ENCODE measurements at regions not wholly inside any gene's neighbourhood (a gene's known extent, or its start where the extent isn't known, plus 50 kb on each side); places are given as distances from the start of the nearest gene placed in this dataset.
"Not testable (repeated sequence)": the region's sequence is repeated elsewhere in the genome, so short reads cannot be mapped to it uniquely, and the experiment has no call there.

DNA sequence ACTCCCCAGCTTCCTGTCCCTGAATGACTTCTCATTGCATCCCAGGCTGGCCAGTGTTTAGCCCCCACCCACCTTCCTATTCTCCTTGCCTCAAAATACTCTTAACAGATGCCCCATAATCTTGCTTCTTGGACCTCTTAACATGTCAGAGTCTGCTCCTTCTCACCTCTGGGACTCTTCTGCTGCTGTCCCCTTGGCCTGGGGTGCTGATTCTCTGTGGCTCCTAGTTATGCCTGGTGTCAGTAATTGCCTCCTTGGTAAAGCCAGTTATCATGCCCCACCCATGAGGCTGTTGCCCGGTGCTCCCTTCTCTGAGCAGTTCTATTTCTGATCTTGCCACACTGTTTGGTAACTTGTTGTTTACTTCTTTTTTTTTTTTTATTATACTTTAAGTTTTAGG lies 256.8 kb downstream of the STIM2 start:
- TF ChIP-seq POLR2AphosphoS5 (IDR thresholded peaks at IDR 0.05): no peak
- TF ChIP-seq POLR2A (IDR thresholded peaks at IDR 0.05): no peak
- TF ChIP-seq CTCF (IDR thresholded peaks at IDR 0.05): no peak
- no peaks in the 10 kb centered on the region for H3K4me1 ChIP-seq
- H3K4me3 ChIP-seq: no peak overlapping the region
- no peaks in the 10 kb centered on the region for H3K36me3 ChIP-seq
- H3K27me3 ChIP-seq: no peaks in the 10 kb centered on the region
- no peak overlapping the region for H3K27ac ChIP-seq
- intact Hi-C loops (cut with DNase I; ENCODE audit: low total_unique reads): no loop called here
- DNase-seq (ENCODE audit: low spot score in 2 of 2): peak in 1 of 2 donors; percentile 9
- H3K9me3 ChIP-seq: no peaks in the 10 kb centered on the region

DNA sequence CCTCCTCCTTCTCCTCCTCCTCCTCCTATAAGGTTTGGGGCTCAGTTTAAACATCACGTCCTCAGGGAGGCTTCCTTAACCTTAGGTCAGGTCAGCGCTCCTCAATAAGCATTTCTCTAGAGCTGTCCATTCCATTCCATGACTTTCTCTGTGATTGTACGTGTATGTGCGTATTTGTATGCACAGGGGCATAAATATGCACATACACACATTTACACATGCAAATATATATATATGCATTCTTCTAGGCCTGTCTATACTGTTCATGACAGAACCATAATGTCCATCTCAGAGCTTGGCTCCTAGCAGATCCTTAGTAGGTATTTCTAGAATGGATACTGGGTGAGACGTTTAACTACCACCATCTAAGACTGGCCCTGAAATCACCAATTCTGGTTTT lies 258.6 kb downstream of the STIM2 start:
- no peak for TF ChIP-seq POLR2AphosphoS5 (IDR thresholded peaks at IDR 0.05)
- TF ChIP-seq CTCF (IDR thresholded peaks at IDR 0.05): no peak
- no peak for DNase-seq (ENCODE audit: low spot score in 2 of 2)
- H3K27me3 ChIP-seq: no peaks in the 10 kb centered on the region
- H3K4me1 ChIP-seq: no peaks in the 10 kb centered on the region
- no peak overlapping the region for H3K27ac ChIP-seq
- H3K4me3 ChIP-seq: no peak overlapping the region
- H3K9me3 ChIP-seq: no peaks in the 10 kb centered on the region
- no peaks in the 10 kb centered on the region for H3K36me3 ChIP-seq
- intact Hi-C loops (cut with DNase I; ENCODE audit: low total_unique reads): no loop called here

DNA sequence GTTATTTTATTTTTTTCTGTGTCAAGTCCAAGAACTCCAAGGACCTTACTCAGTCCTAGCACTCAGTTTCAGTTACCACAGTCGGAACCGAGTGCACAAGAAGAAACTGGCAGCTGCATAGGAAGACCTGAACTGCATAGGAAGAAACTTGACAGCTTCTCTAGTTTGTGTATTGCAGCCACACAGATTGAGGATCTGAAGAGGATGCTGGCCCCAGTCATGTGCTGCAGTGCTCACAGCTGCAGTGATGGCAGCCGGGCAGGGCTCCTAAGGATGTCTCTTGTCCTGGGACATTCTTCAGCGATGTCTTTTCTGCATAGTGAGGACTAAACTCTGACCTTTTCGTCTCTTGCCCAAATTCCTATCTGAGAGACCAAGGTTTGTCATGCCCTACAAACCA lies 261.2 kb downstream of the STIM2 start:
- H3K27me3 ChIP-seq: no peaks in the 10 kb centered on the region
- no peaks in the 10 kb centered on the region for H3K36me3 ChIP-seq
- H3K4me3 ChIP-seq: no peak overlapping the region
- no peak overlapping the region for H3K27ac ChIP-seq
- H3K4me1 ChIP-seq: no peaks in the 10 kb centered on the region
- TF ChIP-seq CTCF (IDR thresholded peaks at IDR 0.05) (no peak), POLR2A (IDR thresholded peaks at IDR 0.05) (no peak), POLR2AphosphoS5 (IDR thresholded peaks at IDR 0.05) (no peak)
- intact Hi-C loops (cut with DNase I; ENCODE audit: low total_unique reads): no loop called here
- no peaks in the 10 kb centered on the region for H3K9me3 ChIP-seq
- DNase-seq (ENCODE audit: low spot score in 2 of 2): no peak

DNA sequence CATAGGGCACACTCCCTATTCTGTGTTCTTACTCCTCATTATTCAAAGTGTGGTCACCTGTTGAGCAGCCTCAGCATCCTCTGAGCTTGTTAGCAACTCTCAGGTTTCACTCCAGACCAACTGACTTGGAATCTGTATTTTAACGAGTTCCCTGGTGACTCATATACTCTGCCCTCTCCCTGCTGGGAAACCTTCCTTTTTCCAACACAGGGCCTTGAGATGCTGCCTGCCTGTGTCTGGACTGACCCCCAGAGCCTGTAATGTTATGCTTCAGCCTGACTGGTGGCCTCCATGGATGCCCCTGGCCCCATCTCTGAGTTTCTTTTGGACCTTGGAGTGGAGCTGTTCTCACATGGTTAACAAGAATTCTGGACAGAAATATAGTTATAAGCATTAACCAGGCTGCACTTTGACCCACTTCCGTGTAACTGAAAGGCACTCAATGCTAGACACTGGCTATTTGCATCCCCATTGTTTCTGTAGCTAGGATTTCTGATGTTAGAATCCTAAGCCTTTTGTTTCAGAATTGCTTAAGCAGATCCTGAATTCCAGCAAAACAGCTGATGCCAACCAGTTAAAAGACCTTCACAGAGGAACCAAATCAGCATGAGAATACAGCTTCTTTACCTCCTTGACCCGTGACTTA lies 262.6 kb downstream of the STIM2 start:
- no peak overlapping the region for H3K27ac ChIP-seq
- no peak for TF ChIP-seq CTCF (IDR thresholded peaks at IDR 0.05)
- TF ChIP-seq POLR2A (IDR thresholded peaks at IDR 0.05): no peak
- no peak for TF ChIP-seq POLR2AphosphoS5 (IDR thresholded peaks at IDR 0.05)
- H3K27me3 ChIP-seq: no peaks in the 10 kb centered on the region
- H3K4me3 ChIP-seq: no peak overlapping the region
- intact Hi-C loops (cut with DNase I; ENCODE audit: low total_unique reads): no loop called here
- H3K4me1 ChIP-seq: no peaks in the 10 kb centered on the region
- H3K9me3 ChIP-seq: no peaks in the 10 kb centered on the region
- H3K36me3 ChIP-seq: no peaks in the 10 kb centered on the region
- DNase-seq (ENCODE audit: low spot score in 2 of 2): no peak

GRCh38 chr4:27123769-27124124 lies 263.1 kb downstream of the STIM2 start:
- Histone ChIP-seq H3K27me3 (no peaks in the 10 kb centered on the region), H3K27ac (no peak overlapping the region), H3K4me1 (no peaks in the 10 kb centered on the region), H3K4me3 (no peak overlapping the region), H3K9me3 (no peaks in the 10 kb centered on the region), H3K36me3 (no peaks in the 10 kb centered on the region)
- no peak for TF ChIP-seq POLR2A (IDR thresholded peaks at IDR 0.05)
- TF ChIP-seq POLR2AphosphoS5 (IDR thresholded peaks at IDR 0.05): no peak
- TF ChIP-seq CTCF (IDR thresholded peaks at IDR 0.05): no peak
- intact Hi-C loops (cut with DNase I; ENCODE audit: low total_unique reads): no loop called here
- DNase-seq (ENCODE audit: low spot score in 2 of 2): no peak

GRCh38 chr4:27126895-27127294 lies 266.3 kb downstream of the STIM2 start:
- DNase-seq (ENCODE audit: low spot score in 2 of 2); H3K9me3 ChIP-seq; H3K4me1 ChIP-seq; intact Hi-C loops (cut with DNase I; ENCODE audit: low total_unique reads); H3K27ac ChIP-seq; H3K36me3 ChIP-seq; H3K4me3 ChIP-seq; H3K27me3 ChIP-seq: not testable (repeated sequence)
